ENCODE measurements at regions not wholly inside any gene's neighbourhood (a gene's known extent, or its start where the extent isn't known, plus 50 kb on each side); places are given as distances from the start of the nearest gene placed in this dataset.

- Mint-ChIP-seq H3K9me3 (peaks cover 13% of the 10 kb centered on the region), H3K4me3 (no peak overlapping the region), H3K36me3 (no peaks in the 10 kb centered on the region), H3K27me3 (ENCODE audit: low read depth) (no peaks in the 10 kb centered on the region), H3K4me1 (no peaks in the 10 kb centered on the region), H3K27ac (no peak overlapping the region)
- DNase-seq (ENCODE audit: low spot score) (no peak), ATAC-seq (no peak)
- no peak for TF ChIP-seq ETV6 (CRISPR knock-in tag; IDR thresholded peaks at IDR 0.05)
- no peak for TF ChIP-seq MYBL2 (CRISPR knock-in tag; IDR thresholded peaks at IDR 0.05)
- TF ChIP-seq ZNF396 (CRISPR knock-in tag; IDR thresholded peaks at IDR 0.05; ENCODE audit: borderline replicate concordance): no peak
- no peak for TF ChIP-seq E2F4 (CRISPR knock-in tag; IDR thresholded peaks at IDR 0.05; ENCODE audit: borderline replicate concordance, low read depth)
- no peak for TF ChIP-seq GRHL2 (CRISPR knock-in tag; IDR thresholded peaks at IDR 0.05; ENCODE audit: insufficient replicate concordance, severe bottlenecking)
- no peak for TF ChIP-seq IRF1 (CRISPR knock-in tag; IDR thresholded peaks at IDR 0.05)
- no peak for TF ChIP-seq JAZF1 (CRISPR knock-in tag; IDR thresholded peaks at IDR 0.05)
- POLR2A ChIA-PET: no interaction called here
- CTCF ChIA-PET: no interaction called here
Measured at GRCh38 chr20:39574061-39574460, 611.9 kb downstream of the DHX35 start.

- no peaks in the 10 kb centered on the region for H3K27me3 Mint-ChIP-seq (ENCODE audit: low read depth)
- no peak for ATAC-seq
- no peak overlapping the region for H3K27ac Mint-ChIP-seq
- POLR2A ChIA-PET: no interaction called here
- H3K36me3 Mint-ChIP-seq: no peaks in the 10 kb centered on the region
- no peak for DNase-seq (ENCODE audit: low spot score)
- TF ChIP-seq ZBTB43 (CRISPR knock-in tag; IDR thresholded peaks at IDR 0.05): no peak
- no peak for TF ChIP-seq NR1H2 (CRISPR knock-in tag; IDR thresholded peaks at IDR 0.05)
- H3K9me3 Mint-ChIP-seq: peaks cover 13% of the 10 kb centered on the region
- CTCF ChIA-PET: no interaction called here
- H3K4me1 Mint-ChIP-seq: no peaks in the 10 kb centered on the region
- H3K4me3 Mint-ChIP-seq: no peak overlapping the region
Measured at GRCh38 chr20:39571171-39571570, 609.0 kb downstream of the DHX35 start.

- DNase-seq (ENCODE audit: low spot score) (no peak), ATAC-seq (no peak)
- Mint-ChIP-seq H3K27ac (no peak overlapping the region), H3K27me3 (ENCODE audit: low read depth) (no peaks in the 10 kb centered on the region), H3K36me3 (no peaks in the 10 kb centered on the region), H3K9me3 (peaks cover 8% of the 10 kb centered on the region), H3K4me1 (no peaks in the 10 kb centered on the region), H3K4me3 (no peak overlapping the region)
- CTCF ChIA-PET: interaction anchor here (1.0 to 1.1 kb wide), 2 partner anchors 306 to 1395 kb away, joined by 3 read pairs; no protein-coding TSS in a partner anchor
- POLR2A ChIA-PET: no interaction called here
- TF ChIP-seq ZMAT4 (CRISPR knock-in tag; IDR thresholded peaks at IDR 0.05) (no peak), FOXP1 (CRISPR knock-in tag; IDR thresholded peaks at IDR 0.05; ENCODE audit: borderline replicate concordance) (no peak), JAZF1 (CRISPR knock-in tag; IDR thresholded peaks at IDR 0.05) (no peak), ZNF396 (CRISPR knock-in tag; IDR thresholded peaks at IDR 0.05; ENCODE audit: borderline replicate concordance) (no peak), FOXP4 (CRISPR knock-in tag; IDR thresholded peaks at IDR 0.05) (no peak), GTF2I (CRISPR knock-in tag; conservative IDR thresholded peaks at IDR 0.05) (no peak), TEAD1 (CRISPR knock-in tag; IDR thresholded peaks at IDR 0.05) (no peak), SOX15 (CRISPR knock-in tag; IDR thresholded peaks at IDR 0.05) (no peak), HMGA2 (CRISPR knock-in tag; IDR thresholded peaks at IDR 0.05) (no peak), NFATC4 (CRISPR knock-in tag; IDR thresholded peaks at IDR 0.05) (no peak), ARID4B (CRISPR knock-in tag; IDR thresholded peaks at IDR 0.05; ENCODE audit: borderline replicate concordance) (no peak), FOXK1 (CRISPR knock-in tag; IDR thresholded peaks at IDR 0.05) (no peak), ETV6 (CRISPR knock-in tag; IDR thresholded peaks at IDR 0.05) (no peak), NFE2L1 (CRISPR knock-in tag; IDR thresholded peaks at IDR 0.05) (no peak), E2F5 (CRISPR knock-in tag; IDR thresholded peaks at IDR 0.05) (no peak)
Measured at GRCh38 chr20:39568109-39568508, 606.0 kb downstream of the DHX35 start.

Data from WTC11 (cell line).